NCI-H1436 (cell line): ENCODE measurements at regions not wholly inside any gene's neighbourhood (a gene's known extent, or its start where the extent isn't known, plus 50 kb on each side); places are given as distances from the start of the nearest gene placed in this dataset.

ENCODE experiments used
- DNase-seq: peaks from one replicate; lab custom pipeline; 2025; lab: John Stamatoyannopoulos, UW

- DNase-seq = no peak
Measured at GRCh38 chr13:53204598-53204997, 176.0 kb downstream of the OLFM4 start.

- no peak for DNase-seq
Measured at GRCh38 chr13:53206455-53206854, 177.8 kb downstream of the OLFM4 start.

GRCh38 chr13:53207556-53207955, 178.9 kb downstream of the OLFM4 start:
- no peak for DNase-seq

- no peak for DNase-seq
Measured at GRCh38 chr13:53214433-53214832, 185.8 kb downstream of the OLFM4 start.

- no peak for DNase-seq
Measured at GRCh38 chr13:53215563-53215962, 186.9 kb downstream of the OLFM4 start.

- no peak for DNase-seq
Measured at GRCh38 chr13:53216773-53217172, 188.2 kb downstream of the OLFM4 start.

- no peak for DNase-seq
Measured at GRCh38 chr13:53217194-53217593, 188.6 kb downstream of the OLFM4 start.

- DNase-seq = no peak
Measured at GRCh38 chr13:53220038-53220437, 191.4 kb downstream of the OLFM4 start.

GRCh38 chr13:53237696-53238095, 209.1 kb downstream of the OLFM4 start:
- DNase-seq = no peak

- DNase-seq = no peak
Measured at GRCh38 chr13:53238261-53238660, 209.6 kb downstream of the OLFM4 start.

- no peak for DNase-seq
Measured at GRCh38 chr13:53240401-53241025, 211.9 kb downstream of the OLFM4 start.

- no peak for DNase-seq
Measured at GRCh38 chr13:53241891-53242348, 213.3 kb downstream of the OLFM4 start.

GRCh38 chr13:53249236-53249635, 220.6 kb downstream of the OLFM4 start:
- DNase-seq = no peak

- DNase-seq = peak; percentile 77
Measured at GRCh38 chr13:53250272-53250875, 221.8 kb downstream of the OLFM4 start.

- no peak for DNase-seq
Measured at GRCh38 chr13:53250977-53251376, 222.4 kb downstream of the OLFM4 start.

GRCh38 chr13:53254500-53254899, 225.9 kb downstream of the OLFM4 start:
- DNase-seq = no peak

GRCh38 chr13:53255795-53256194, 227.2 kb downstream of the OLFM4 start:
- no peak for DNase-seq

- no peak for DNase-seq
Measured at GRCh38 chr13:53260594-53260993, 232.0 kb downstream of the OLFM4 start.

GRCh38 chr13:53264751-53265385, 236.3 kb downstream of the OLFM4 start:
- no peak for DNase-seq

- DNase-seq = no peak
Measured at GRCh38 chr13:53266757-53267156, 238.1 kb downstream of the OLFM4 start.

- no peak for DNase-seq
Measured at GRCh38 chr13:53269634-53270033, 241.0 kb downstream of the OLFM4 start.

- DNase-seq = no peak
Measured at GRCh38 chr13:53272873-53273272, 244.3 kb downstream of the OLFM4 start.

GRCh38 chr13:53276265-53276664, 247.7 kb downstream of the OLFM4 start:
- DNase-seq = no peak

- no peak for DNase-seq
Measured at GRCh38 chr13:53281677-53282076, 253.1 kb downstream of the OLFM4 start.
